ENCODE measurements at regions not wholly inside any gene's neighbourhood (a gene's known extent, or its start where the extent isn't known, plus 50 kb on each side); places are given as distances from the start of the nearest gene placed in this dataset.

GRCh38 chr1:93739472-93739871 lies 57.8 kb upstream of the BCAR3 start:
- TF ChIP-seq, protein P1, sequence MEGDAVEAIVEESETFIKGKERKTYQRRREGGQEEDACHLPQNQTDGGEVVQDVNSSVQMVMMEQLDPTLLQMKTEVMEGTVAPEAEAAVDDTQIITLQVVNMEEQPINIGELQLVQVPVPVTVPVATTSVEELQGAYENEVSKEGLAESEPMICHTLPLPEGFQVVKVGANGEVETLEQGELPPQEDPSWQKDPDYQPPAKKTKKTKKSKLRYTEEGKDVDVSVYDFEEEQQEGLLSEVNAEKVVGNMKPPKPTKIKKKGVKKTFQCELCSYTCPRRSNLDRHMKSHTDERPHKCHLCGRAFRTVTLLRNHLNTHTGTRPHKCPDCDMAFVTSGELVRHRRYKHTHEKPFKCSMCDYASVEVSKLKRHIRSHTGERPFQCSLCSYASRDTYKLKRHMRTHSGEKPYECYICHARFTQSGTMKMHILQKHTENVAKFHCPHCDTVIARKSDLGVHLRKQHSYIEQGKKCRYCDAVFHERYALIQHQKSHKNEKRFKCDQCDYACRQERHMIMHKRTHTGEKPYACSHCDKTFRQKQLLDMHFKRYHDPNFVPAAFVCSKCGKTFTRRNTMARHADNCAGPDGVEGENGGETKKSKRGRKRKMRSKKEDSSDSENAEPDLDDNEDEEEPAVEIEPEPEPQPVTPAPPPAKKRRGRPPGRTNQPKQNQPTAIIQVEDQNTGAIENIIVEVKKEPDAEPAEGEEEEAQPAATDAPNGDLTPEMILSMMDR (IDR thresholded peaks at IDR 0.05; ENCODE audit: low read depth, low read length, poor library complexity, severe bottlenecking) = no peak
- TF ChIP-seq EZH2phosphoT487 (IDR thresholded peaks at IDR 0.05; ENCODE audit: borderline replicate concordance, low read length) = no peak
